ENCODE measurements at regions not wholly inside any gene's neighbourhood (a gene's known extent, or its start where the extent isn't known, plus 50 kb on each side); places are given as distances from the start of the nearest gene placed in this dataset.

DNA sequence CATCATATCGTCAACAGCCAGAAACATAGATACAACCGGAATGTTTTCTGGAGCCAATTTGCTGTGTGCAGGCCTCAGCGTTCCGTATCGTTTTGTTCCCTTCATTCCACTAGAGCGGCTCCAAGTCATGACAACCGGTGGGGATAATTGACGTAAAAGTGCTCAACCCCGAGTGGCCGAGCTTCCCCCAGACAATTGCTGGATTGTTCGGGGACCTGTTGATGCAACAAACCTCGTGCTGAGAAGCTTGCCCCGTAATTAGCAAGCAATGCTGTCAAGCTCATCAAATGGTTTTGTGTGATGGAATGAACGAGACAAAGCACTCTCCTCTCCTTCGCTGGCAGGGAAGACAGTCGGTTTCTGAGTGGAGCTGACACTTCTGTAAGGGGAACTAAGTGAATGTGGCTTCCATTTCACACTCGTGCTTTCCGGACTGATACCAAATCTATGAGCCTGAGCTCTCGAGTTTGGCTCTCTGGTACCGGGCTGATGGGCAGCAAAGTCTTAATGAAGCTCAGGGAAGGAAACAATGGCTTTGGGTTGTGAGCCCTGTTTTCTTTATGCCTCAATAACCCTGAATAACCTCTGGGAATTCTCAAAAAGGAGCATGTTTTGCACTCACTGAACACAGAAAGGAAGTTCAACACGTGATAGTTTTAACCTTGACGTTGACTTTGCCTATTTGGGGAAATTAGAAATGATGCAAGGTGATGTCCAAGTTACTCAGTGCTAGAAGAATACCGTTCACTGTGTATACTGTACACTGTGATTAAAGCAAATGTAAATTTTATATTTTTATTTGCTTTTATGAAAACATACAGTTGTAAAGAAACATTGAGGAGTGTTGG, 220.5 kb downstream of the BAMBI start:
- TF ChIP-seq POLR2A (IDR thresholded peaks at IDR 0.05), result no peak
- TF ChIP-seq, protein P1, sequence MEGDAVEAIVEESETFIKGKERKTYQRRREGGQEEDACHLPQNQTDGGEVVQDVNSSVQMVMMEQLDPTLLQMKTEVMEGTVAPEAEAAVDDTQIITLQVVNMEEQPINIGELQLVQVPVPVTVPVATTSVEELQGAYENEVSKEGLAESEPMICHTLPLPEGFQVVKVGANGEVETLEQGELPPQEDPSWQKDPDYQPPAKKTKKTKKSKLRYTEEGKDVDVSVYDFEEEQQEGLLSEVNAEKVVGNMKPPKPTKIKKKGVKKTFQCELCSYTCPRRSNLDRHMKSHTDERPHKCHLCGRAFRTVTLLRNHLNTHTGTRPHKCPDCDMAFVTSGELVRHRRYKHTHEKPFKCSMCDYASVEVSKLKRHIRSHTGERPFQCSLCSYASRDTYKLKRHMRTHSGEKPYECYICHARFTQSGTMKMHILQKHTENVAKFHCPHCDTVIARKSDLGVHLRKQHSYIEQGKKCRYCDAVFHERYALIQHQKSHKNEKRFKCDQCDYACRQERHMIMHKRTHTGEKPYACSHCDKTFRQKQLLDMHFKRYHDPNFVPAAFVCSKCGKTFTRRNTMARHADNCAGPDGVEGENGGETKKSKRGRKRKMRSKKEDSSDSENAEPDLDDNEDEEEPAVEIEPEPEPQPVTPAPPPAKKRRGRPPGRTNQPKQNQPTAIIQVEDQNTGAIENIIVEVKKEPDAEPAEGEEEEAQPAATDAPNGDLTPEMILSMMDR (IDR thresholded peaks at IDR 0.05), result no peak
